Keratinocyte (primary cell): ENCODE measurements at regions not wholly inside any gene's neighbourhood (a gene's known extent, or its start where the extent isn't known, plus 50 kb on each side); places are given as distances from the start of the nearest gene placed in this dataset.

Source experiments
- DNase-seq: peaks from one replicate; pipeline ENCODE4 v3.0.0-alpha.2; 2011; ENCODE audit warnings: low read depth, missing footprints, low spot score
- FAIRE-seq: peaks from 2 replicates; lab custom pipeline; 2011; peaks lifted over from hg19 to GRCh38; lab: Jason Lieb, UNC
- H2AFZ ChIP-seq: 2 replicates; pipeline ENCODE4 v1.6.0; 2012; ENCODE audit warnings: low read length, control low read depth, inconsistent platforms; ENCODE audit not compliant: control insufficient read depth
- H3K27ac ChIP-seq: 2 replicates; pipeline ENCODE4 v1.5.1; 2011; ENCODE audit warnings: low read length; ENCODE audit not compliant: control insufficient read depth, insufficient read depth
- H3K27me3 ChIP-seq: 3 replicates; pipeline ENCODE4 v1.6.0; 2011; ENCODE audit warnings: low read length; ENCODE audit not compliant: control insufficient read depth, insufficient read depth; ENCODE audit errors: extremely low read depth
- H3K36me3 ChIP-seq, 2 experiments: 2 replicates in 1 of 2; 3 replicates in 1 of 2; pipeline ENCODE4 v1.5.1; 2011; ENCODE audit warnings: low read length in 2 of 2, mild to moderate bottlenecking in 1 of 2; ENCODE audit not compliant: control insufficient read depth in 2 of 2, insufficient read depth in 2 of 2; ENCODE audit errors: extremely low read depth in 1 of 2
- H3K4me1 ChIP-seq: 3 replicates; pipeline ENCODE4 v1.5.1; 2011; ENCODE audit warnings: low read length; ENCODE audit not compliant: control insufficient read depth, insufficient read depth; ENCODE audit errors: extremely low read depth
- H3K4me2 ChIP-seq: 3 replicates; pipeline ENCODE4 v1.6.0; 2011; ENCODE audit warnings: low read depth, low read length; ENCODE audit not compliant: control insufficient read depth, insufficient read depth; ENCODE audit errors: extremely low read depth
- H3K4me3 ChIP-seq, 3 experiments: fragments of 200-600 bp in 1 of 3; sonication (generic) in 1 of 3; 2 replicates in 2 of 3; 3 replicates in 1 of 3; pipeline ENCODE4 v1.5.1; 2011 to 2016; ENCODE audit warnings: low read length in 3 of 3, mild to moderate bottlenecking in 3 of 3, control low read depth in 2 of 3, inconsistent platforms in 1 of 3, low read depth in 1 of 3, mixed read lengths in 1 of 3, mixed run types in 1 of 3, moderate library complexity in 1 of 3; ENCODE audit not compliant: control insufficient read depth in 2 of 3, insufficient read depth in 2 of 3; ENCODE audit errors: extremely low read depth in 1 of 3
- H3K79me2 ChIP-seq: 2 replicates; pipeline ENCODE4 v1.6.0; 2012; ENCODE audit warnings: low read length; ENCODE audit not compliant: control insufficient read depth, insufficient read depth
- H3K9ac ChIP-seq: 3 replicates; pipeline ENCODE4 v1.6.0; 2011; ENCODE audit warnings: low read length; ENCODE audit not compliant: control insufficient read depth, insufficient read depth; ENCODE audit errors: extremely low read depth
- H3K9me1 ChIP-seq: 3 replicates; pipeline ENCODE4 v1.6.0; 2011; ENCODE audit warnings: low read length; ENCODE audit not compliant: control insufficient read depth, insufficient read depth; ENCODE audit errors: extremely low read depth
- H3K9me3 ChIP-seq: 2 replicates; pipeline ENCODE4 v1.5.1; 2012; ENCODE audit warnings: low read depth, low read length; ENCODE audit not compliant: control insufficient read depth
- H4K20me1 ChIP-seq: 3 replicates; pipeline ENCODE4 v1.6.0; 2011; ENCODE audit warnings: low read length; ENCODE audit not compliant: control insufficient read depth, insufficient read depth; ENCODE audit errors: extremely low read depth
- EZH2 ChIP-seq: IDR thresholded peaks from one replicate; pipeline ENCODE4 v1.6.1; 2012; ENCODE audit warnings: inconsistent platforms, mild to moderate bottlenecking, low read length, moderate library complexity
- dilution Hi-C: fragments of 300-500 bp; cut with MboI; formaldehyde crosslinking; loops from one replicate; pipeline ENCODE4 v1.7.0; 2020; ENCODE audit warnings: low sequenced_read_pairs; ENCODE audit not compliant: extremely low pct_ligation_motif_present
- TF ChIP-seq, protein P1 (sequence below), 3 experiments: IDR thresholded peaks in 1 of 3; conservative IDR thresholded peaks in 1 of 3; optimal IDR thresholded peaks in 1 of 3; 2 replicates in 2 of 3; 3 replicates in 1 of 3; pipeline versions ENCODE3 to v1.5.1; 2011; ENCODE audit warnings: low read length in 3 of 3, mild to moderate bottlenecking in 3 of 3, moderate library complexity in 2 of 3, control low read depth in 1 of 3, inconsistent platforms in 1 of 3; ENCODE audit not compliant: insufficient read depth in 2 of 3; ENCODE audit errors: extremely low read depth in 1 of 3

DNA sequence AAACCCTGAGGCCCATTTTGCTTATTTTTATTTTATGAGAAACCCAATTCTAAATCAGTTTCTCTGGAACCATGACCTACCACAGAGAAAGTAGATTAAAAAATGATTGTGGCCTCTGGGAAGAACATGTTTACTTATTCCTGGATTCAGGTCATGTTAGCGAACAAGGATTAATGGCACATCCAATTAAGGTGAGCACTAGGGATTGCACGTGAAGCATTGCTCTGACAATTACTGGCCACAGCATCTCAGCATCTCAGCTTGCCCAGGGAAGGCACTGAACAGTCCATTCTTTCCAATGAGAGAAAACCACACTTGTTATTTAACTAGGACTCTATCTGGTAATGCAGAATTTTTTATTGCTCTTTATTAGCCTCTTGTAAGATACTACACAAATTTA, 119.8 kb downstream of the ZNF330 start:
- no peak overlapping the region for H3K27ac ChIP-seq
- H3K4me3 ChIP-seq: no peak overlapping the region
- H3K9ac ChIP-seq: no peak overlapping the region
- no peaks in the 10 kb centered on the region for H3K79me2 ChIP-seq
- no peaks in the 10 kb centered on the region for H3K4me1 ChIP-seq
- dilution Hi-C loops: no loop called here
- H3K27me3 ChIP-seq: no peaks in the 10 kb centered on the region
- no peak for TF ChIP-seq EZH2
- TF ChIP-seq, protein P1, sequence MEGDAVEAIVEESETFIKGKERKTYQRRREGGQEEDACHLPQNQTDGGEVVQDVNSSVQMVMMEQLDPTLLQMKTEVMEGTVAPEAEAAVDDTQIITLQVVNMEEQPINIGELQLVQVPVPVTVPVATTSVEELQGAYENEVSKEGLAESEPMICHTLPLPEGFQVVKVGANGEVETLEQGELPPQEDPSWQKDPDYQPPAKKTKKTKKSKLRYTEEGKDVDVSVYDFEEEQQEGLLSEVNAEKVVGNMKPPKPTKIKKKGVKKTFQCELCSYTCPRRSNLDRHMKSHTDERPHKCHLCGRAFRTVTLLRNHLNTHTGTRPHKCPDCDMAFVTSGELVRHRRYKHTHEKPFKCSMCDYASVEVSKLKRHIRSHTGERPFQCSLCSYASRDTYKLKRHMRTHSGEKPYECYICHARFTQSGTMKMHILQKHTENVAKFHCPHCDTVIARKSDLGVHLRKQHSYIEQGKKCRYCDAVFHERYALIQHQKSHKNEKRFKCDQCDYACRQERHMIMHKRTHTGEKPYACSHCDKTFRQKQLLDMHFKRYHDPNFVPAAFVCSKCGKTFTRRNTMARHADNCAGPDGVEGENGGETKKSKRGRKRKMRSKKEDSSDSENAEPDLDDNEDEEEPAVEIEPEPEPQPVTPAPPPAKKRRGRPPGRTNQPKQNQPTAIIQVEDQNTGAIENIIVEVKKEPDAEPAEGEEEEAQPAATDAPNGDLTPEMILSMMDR (optimal IDR thresholded peaks at IDR 0.05 in 1 of 3, IDR thresholded peaks at IDR 0.05 in 1 of 3, conservative IDR thresholded peaks at IDR 0.05 in 1 of 3; ENCODE audit: extremely low read depth in 1 of 3, insufficient read depth in 2 of 3, low read length in 3 of 3): no peak
- H3K9me3 ChIP-seq: no peaks in the 10 kb centered on the region
- no peak overlapping the region for H2AFZ ChIP-seq
- no peak for FAIRE-seq
- no peaks in the 10 kb centered on the region for H3K36me3 ChIP-seq
- no peak overlapping the region for H3K4me2 ChIP-seq
- no peaks in the 10 kb centered on the region for H3K9me1 ChIP-seq
- no peak for DNase-seq
- no peaks in the 10 kb centered on the region for H4K20me1 ChIP-seq

- H3K36me3 ChIP-seq: no peaks in the 10 kb centered on the region
- no peak for TF ChIP-seq EZH2
- TF ChIP-seq, protein P1 (optimal IDR thresholded peaks at IDR 0.05 in 1 of 3, IDR thresholded peaks at IDR 0.05 in 1 of 3, conservative IDR thresholded peaks at IDR 0.05 in 1 of 3; ENCODE audit: extremely low read depth in 1 of 3, insufficient read depth in 2 of 3, low read length in 3 of 3): peak; percentile 30 to 50 (median 38)
- no peaks in the 10 kb centered on the region for H4K20me1 ChIP-seq
- DNase-seq (no peak), FAIRE-seq (no peak)
- H2AFZ ChIP-seq: no peak overlapping the region
- no peaks in the 10 kb centered on the region for H3K4me1 ChIP-seq
- no peak overlapping the region for H3K4me2 ChIP-seq
- no peak overlapping the region for H3K27ac ChIP-seq
- H3K27me3 ChIP-seq: no peaks in the 10 kb centered on the region
- dilution Hi-C loops: no loop called here
- H3K4me3 ChIP-seq: no peak overlapping the region
- H3K9me1 ChIP-seq: no peaks in the 10 kb centered on the region
- no peaks in the 10 kb centered on the region for H3K9me3 ChIP-seq
- H3K79me2 ChIP-seq: no peaks in the 10 kb centered on the region
- no peak overlapping the region for H3K9ac ChIP-seq
Measured at GRCh38 chr4:141346144-141346543, 125.4 kb downstream of the ZNF330 start.
